H9 (cell line): ENCODE measurements at regions not wholly inside any gene's neighbourhood (a gene's known extent, or its start where the extent isn't known, plus 50 kb on each side); places are given as distances from the start of the nearest gene placed in this dataset.

Experiments
- DNase-seq: peaks from one replicate; pipeline ENCODE4 v3.0.0-alpha.2; 2017
- H2AFZ ChIP-seq: one replicate; pipeline ENCODE4 v1.6.1; 2013; ENCODE audit warnings: mild to moderate bottlenecking, low read length, control low read depth, moderate library complexity
- H2AK5ac ChIP-seq: 2 replicates; pipeline ENCODE4 v1.6.1; 2013; ENCODE audit warnings: low read length, control low read depth, mixed read lengths; ENCODE audit not compliant: insufficient read length
- H2BK120ac ChIP-seq: one replicate; pipeline ENCODE4 v1.6.1; 2013; ENCODE audit warnings: low read depth, mild to moderate bottlenecking, low read length, control low read depth, inconsistent platforms; ENCODE audit not compliant: poor library complexity, severe bottlenecking
- H2BK12ac ChIP-seq: 2 replicates; pipeline ENCODE4 v1.6.1; 2013; ENCODE audit warnings: low read length, control low read depth, mixed read lengths, low read depth; ENCODE audit not compliant: insufficient read length
- H2BK15ac ChIP-seq: 2 replicates; pipeline ENCODE4 v1.6.1; 2013; ENCODE audit warnings: low read depth, low read length, control low read depth
- H2BK20ac ChIP-seq: one replicate; pipeline ENCODE4 v1.6.1; 2013; ENCODE audit warnings: low read depth, mild to moderate bottlenecking, low read length, control low read depth, inconsistent platforms; ENCODE audit not compliant: poor library complexity, severe bottlenecking
- H2BK5ac ChIP-seq: 2 replicates; pipeline ENCODE4 v1.6.1; 2013; ENCODE audit warnings: low read length, control low read depth, mixed read lengths; ENCODE audit not compliant: insufficient read length
- H3K14ac ChIP-seq: 2 replicates; pipeline ENCODE4 v1.6.1; 2013; ENCODE audit warnings: low read length, control low read depth; ENCODE audit not compliant: insufficient read depth
- H3K18ac ChIP-seq: 2 replicates; pipeline ENCODE4 v1.6.1; 2013; ENCODE audit warnings: low read depth, mild to moderate bottlenecking, mixed read lengths, low read length, control low read depth; ENCODE audit not compliant: insufficient read length
- H3K23ac ChIP-seq: 2 replicates; pipeline ENCODE4 v1.6.1; 2013; ENCODE audit warnings: low read length, control low read depth, mixed read lengths, low read depth; ENCODE audit not compliant: insufficient read length
- H3K23me2 ChIP-seq: 2 replicates; pipeline ENCODE4 v1.6.1; 2013; ENCODE audit warnings: low read depth, mild to moderate bottlenecking, mixed read lengths, low read length, control low read depth; ENCODE audit not compliant: insufficient read length, poor library complexity, severe bottlenecking
- H3K27ac ChIP-seq: 2 replicates; pipeline ENCODE4 v1.5.1; 2013; ENCODE audit warnings: low read length, control low read depth, mixed read lengths, low read depth; ENCODE audit not compliant: insufficient read length
- H3K27me3 ChIP-seq: 2 replicates; pipeline ENCODE4 v1.6.1; 2013; ENCODE audit warnings: low read length, control low read depth, inconsistent platforms; ENCODE audit not compliant: insufficient read depth
- H3K4ac ChIP-seq: 2 replicates; pipeline ENCODE4 v1.6.1; 2013; ENCODE audit warnings: low read depth, mild to moderate bottlenecking, control low read depth, inconsistent platforms, low read length, moderate library complexity
- H3K4me1 ChIP-seq: 2 replicates; pipeline ENCODE4 v1.6.1; 2013; ENCODE audit warnings: low read length, control low read depth, inconsistent platforms; ENCODE audit not compliant: insufficient read depth
- H3K4me2 ChIP-seq: 2 replicates; pipeline ENCODE4 v1.6.1; 2013; ENCODE audit warnings: low read length, control low read depth, mixed read lengths; ENCODE audit not compliant: insufficient read length, insufficient read depth
- H3K56ac ChIP-seq: 2 replicates; pipeline ENCODE4 v1.6.1; 2013; ENCODE audit warnings: low read depth, mild to moderate bottlenecking, mixed read lengths, low read length, control low read depth; ENCODE audit not compliant: insufficient read length
- H3K79me1 ChIP-seq: 2 replicates; pipeline ENCODE4 v1.6.1; 2013; ENCODE audit warnings: low read depth, mild to moderate bottlenecking, moderate library complexity, low read length, control low read depth, inconsistent platforms; ENCODE audit not compliant: insufficient read depth, poor library complexity, severe bottlenecking
- H3K79me2 ChIP-seq: 2 replicates; pipeline ENCODE4 v1.6.1; 2013; ENCODE audit warnings: low read length, control low read depth, inconsistent platforms; ENCODE audit not compliant: insufficient read depth
- H3K9ac ChIP-seq: 2 replicates; pipeline ENCODE4 v1.6.1; 2013; ENCODE audit warnings: low read length, control low read depth, mixed read lengths; ENCODE audit not compliant: insufficient read length; ENCODE audit errors: extremely low read depth
- H3K9me3 ChIP-seq: one replicate; pipeline ENCODE4 v1.6.1; 2013; ENCODE audit warnings: low read depth, low read length, inconsistent platforms; ENCODE audit not compliant: control insufficient read depth
- H3T11ph ChIP-seq: one replicate; pipeline ENCODE4 v1.6.1; 2013; ENCODE audit warnings: mild to moderate bottlenecking, low read length, control low read depth, inconsistent platforms
- H4K20me1 ChIP-seq: one replicate; pipeline ENCODE4 v1.6.1; 2013; ENCODE audit not compliant: control insufficient read depth, insufficient read length, insufficient read depth
- H4K5ac ChIP-seq: 2 replicates; pipeline ENCODE4 v1.6.1; 2013; ENCODE audit warnings: low read depth, mild to moderate bottlenecking, mixed read lengths, low read length, control low read depth; ENCODE audit not compliant: insufficient read length
- H4K8ac ChIP-seq: replicated peaks from 2 replicates; pipeline ENCODE4 v1.6.1; 2013; ENCODE audit warnings: low read length, control low read depth, mixed read lengths, low read depth; ENCODE audit not compliant: insufficient read length
- H4K91ac ChIP-seq: 2 replicates; pipeline ENCODE4 v1.6.1; 2013; ENCODE audit warnings: low read depth, mild to moderate bottlenecking, moderate library complexity, mixed read lengths, low read length, control low read depth; ENCODE audit not compliant: insufficient read length
- H3K27ac Mint-ChIP-seq, 3 experiments: 2 replicates in 2 of 3; 3 replicates in 1 of 3; pipeline ENCODE4 v1.8.0; 2020 to 2021; ENCODE audit warnings: mixed read lengths in 3 of 3, mild to moderate bottlenecking in 1 of 3, moderate library complexity in 1 of 3
- H3K27me3 Mint-ChIP-seq: 2 replicates; pipeline ENCODE4 v1.8.0; 2021; ENCODE audit warnings: low read depth, mild to moderate bottlenecking, moderate library complexity, mixed read lengths
- H3K36me3 Mint-ChIP-seq, 3 experiments: 2 replicates in 2 of 3; 3 replicates in 1 of 3; pipeline ENCODE4 v1.8.0; 2020 to 2021; ENCODE audit warnings: low read depth in 3 of 3, mixed read lengths in 3 of 3; ENCODE audit not compliant: insufficient read depth in 1 of 3
- H3K4me1 Mint-ChIP-seq, 2 experiments: 2 replicates each; pipeline ENCODE4 v1.8.0; 2020; ENCODE audit warnings: mixed read lengths in 2 of 2
- H3K4me3 Mint-ChIP-seq, 2 experiments: 2 replicates in 1 of 2; 3 replicates in 1 of 2; pipeline ENCODE4 v1.8.0; 2020 to 2021; ENCODE audit warnings: mild to moderate bottlenecking in 2 of 2, mixed read lengths in 2 of 2, moderate library complexity in 1 of 2
- H3K9me3 Mint-ChIP-seq, 2 experiments: 2 replicates in 1 of 2; 3 replicates in 1 of 2; pipeline ENCODE4 v1.8.0; 2020; ENCODE audit warnings: mild to moderate bottlenecking in 2 of 2, mixed read lengths in 2 of 2, moderate library complexity in 1 of 2
- WGBS: extraction: QIAGEN DNeasy Blood & Tissue Kit; methylation state at CpG from one replicate; pipeline ENCODE4 v1.1.7; 2013; ENCODE audit warnings: missing lambda C conversion rate, low lambda C conversion rate, mixed read lengths; ENCODE audit not compliant: insufficient read length; ENCODE audit errors: extremely low coverage; 5-methylcytosine and 5-hydroxymethylcytosine counted together
- TF ChIP-seq, protein P1 (sequence below): fragments of 200-600 bp; sonication (generic); conservative IDR thresholded peaks from 3 replicates; pipeline ENCODE4 v1.8.0; 2021; ENCODE audit warnings: antibody characterized with exemption, mild to moderate bottlenecking

GRCh38 chr4:12963912-12964311 is 520.2 kb downstream of the RAB28 start:
- Histone ChIP-seq H3K79me2 (no peaks in the 10 kb centered on the region), H3K9ac (no peak overlapping the region), H2BK12ac (no peak overlapping the region), H3K4me1 (no peaks in the 10 kb centered on the region; the same call in 1 of the 2 replicates), H4K8ac (no peak overlapping the region), H3K79me1 (no peaks in the 10 kb centered on the region), H3K27me3 (no peaks in the 10 kb centered on the region), H2AK5ac (no peak overlapping the region), H3K27ac (no peak overlapping the region), H3K9me3 (no peaks in the 10 kb centered on the region), H3K18ac (no peak overlapping the region), H3K56ac (no peak overlapping the region), H4K91ac (no peak overlapping the region), H3K23me2 (no peaks in the 10 kb centered on the region), H2BK15ac (no peak overlapping the region), H4K20me1 (no peaks in the 10 kb centered on the region), H2BK5ac (no peak overlapping the region), H3K23ac (no peak overlapping the region), H3K4me2 (no peak overlapping the region), H2BK20ac (no peak overlapping the region), H3K4ac (no peak overlapping the region), H4K5ac (no peak overlapping the region), H2AFZ (no peak overlapping the region), H3K14ac (no peak overlapping the region), H3T11ph (no peak overlapping the region), H2BK120ac (no peak overlapping the region)
- no peaks in the 10 kb centered on the region for H3K9me3 Mint-ChIP-seq
- DNase-seq, result no peak
- H3K4me3 Mint-ChIP-seq, result no peak overlapping the region
- no peaks in the 10 kb centered on the region for H3K27me3 Mint-ChIP-seq
- TF ChIP-seq, protein P1, sequence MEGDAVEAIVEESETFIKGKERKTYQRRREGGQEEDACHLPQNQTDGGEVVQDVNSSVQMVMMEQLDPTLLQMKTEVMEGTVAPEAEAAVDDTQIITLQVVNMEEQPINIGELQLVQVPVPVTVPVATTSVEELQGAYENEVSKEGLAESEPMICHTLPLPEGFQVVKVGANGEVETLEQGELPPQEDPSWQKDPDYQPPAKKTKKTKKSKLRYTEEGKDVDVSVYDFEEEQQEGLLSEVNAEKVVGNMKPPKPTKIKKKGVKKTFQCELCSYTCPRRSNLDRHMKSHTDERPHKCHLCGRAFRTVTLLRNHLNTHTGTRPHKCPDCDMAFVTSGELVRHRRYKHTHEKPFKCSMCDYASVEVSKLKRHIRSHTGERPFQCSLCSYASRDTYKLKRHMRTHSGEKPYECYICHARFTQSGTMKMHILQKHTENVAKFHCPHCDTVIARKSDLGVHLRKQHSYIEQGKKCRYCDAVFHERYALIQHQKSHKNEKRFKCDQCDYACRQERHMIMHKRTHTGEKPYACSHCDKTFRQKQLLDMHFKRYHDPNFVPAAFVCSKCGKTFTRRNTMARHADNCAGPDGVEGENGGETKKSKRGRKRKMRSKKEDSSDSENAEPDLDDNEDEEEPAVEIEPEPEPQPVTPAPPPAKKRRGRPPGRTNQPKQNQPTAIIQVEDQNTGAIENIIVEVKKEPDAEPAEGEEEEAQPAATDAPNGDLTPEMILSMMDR, result no peak
- no peaks in the 10 kb centered on the region for H3K36me3 Mint-ChIP-seq
- H3K27ac Mint-ChIP-seq, result no peak overlapping the region
- H3K4me1 Mint-ChIP-seq, result peaks cover 8 to 13% of the 10 kb centered on the region in 2 experiments
- WGBS, result no CpG with 5 or more reads among the region's 1 CpG
